ENCODE measurements at regions not wholly inside any gene's neighbourhood (a gene's known extent, or its start where the extent isn't known, plus 50 kb on each side); places are given as distances from the start of the nearest gene placed in this dataset.

- ChIA-PET CTCF (no interaction called here), POLR2A (no interaction called here)
- no peaks in the 10 kb centered on the region for H3K27me3 ChIP-seq (ENCODE audit: control insufficient read depth in 2 of 2, insufficient read depth in 2 of 2, low read length in 2 of 2)
- H3K4me1 ChIP-seq (ENCODE audit: control insufficient read depth, extremely low read depth, insufficient read depth, low read length), result no peaks in the 10 kb centered on the region
- no peak overlapping the region for H3K27ac ChIP-seq (ENCODE audit: insufficient read depth, low read depth, low read length)
- H4K20me1 ChIP-seq (replicated peaks; ENCODE audit: control insufficient read depth, extremely low read depth, insufficient read depth, low read length), result no peaks in the 10 kb centered on the region
- no peaks in the 10 kb centered on the region for H3K79me2 ChIP-seq (ENCODE audit: control insufficient read depth, insufficient read depth, low read length)
- dilution Hi-C loops (cut with MboI; ENCODE audit: extremely low pct_ligation_motif_present, low sequenced_read_pairs), result no loop called here
- no peaks in the 10 kb centered on the region for H3K36me3 ChIP-seq (ENCODE audit: control insufficient read depth in 2 of 2, extremely low read depth in 1 of 2, insufficient read depth in 2 of 2, low read length in 2 of 2)
- no peaks in the 10 kb centered on the region for H3K9me1 ChIP-seq (replicated peaks; ENCODE audit: control insufficient read depth, extremely low read depth, insufficient read depth, low read length)
- TF ChIP-seq GATA2 (IDR thresholded peaks at IDR 0.05; ENCODE audit: insufficient read depth, insufficient read length, low read depth, low read length) (no peak), JUN (IDR thresholded peaks at IDR 0.05; ENCODE audit: borderline replicate concordance, insufficient read depth, insufficient read length, low read depth) (no peak), POLR2A (IDR thresholded peaks at IDR 0.05; ENCODE audit: low read depth, low read length) (no peak), FOS (IDR thresholded peaks at IDR 0.05; ENCODE audit: borderline replicate concordance, insufficient read depth, low read length) (no peak), POLR2AphosphoS5 (IDR thresholded peaks at IDR 0.05; ENCODE audit: insufficient read depth, low read depth, low read length) (no peak), MYC (IDR thresholded peaks at IDR 0.05; ENCODE audit: low read depth, low read length) (no peak), EZH2 (IDR thresholded peaks at IDR 0.05; ENCODE audit: borderline replicate concordance, low read depth, low read length, severe bottlenecking) (no peak), CTCF (IDR thresholded peaks at IDR 0.05; ENCODE audit: extremely low read depth in 1 of 2, insufficient read depth in 1 of 2, low read depth in 1 of 2, low read length in 2 of 2) (no peak)
- peaks cover 4% of the 10 kb centered on the region for H3K9me3 ChIP-seq (replicated peaks; ENCODE audit: control insufficient read depth, insufficient read depth, low read length)
- intact Hi-C loops (cut with micrococcal nuclease), result no loop called here
- no peak overlapping the region for H3K4me3 ChIP-seq (replicated peaks in 1 of 3; ENCODE audit: insufficient read depth in 1 of 3, low read depth in 1 of 3, low read length in 3 of 3)
- no peak overlapping the region for H3K4me2 ChIP-seq (ENCODE audit: insufficient read depth, low read length)
- no TSS peak for BruUV-seq (replicated peaks)
- FAIRE-seq, result no peak
- H3K9ac ChIP-seq (replicated peaks; ENCODE audit: extremely low read depth, insufficient read depth, low read length), result no peak overlapping the region
- no peak overlapping the region for H2AFZ ChIP-seq (ENCODE audit: low read depth, low read length)
- DNase-seq (ENCODE audit: low read depth, low spot score), result no peak
These were observed 376.5 kb downstream of the UQCRFS1 start for GRCh38 chr19:28836421-28836820.

Data from endothelial cell of umbilical vein (primary cell).